A673 (cell line): ENCODE measurements at regions not wholly inside any gene's neighbourhood (a gene's known extent, or its start where the extent isn't known, plus 50 kb on each side); places are given as distances from the start of the nearest gene placed in this dataset.

ENCODE experiments used
- BruUV-seq: library from RNA; stranded (reverse); fragments of 400-500 nt; replicated peaks from 2 replicates; lab custom pipeline; 2021; lab: Mats Ljungman, UMichigan
- CTCF ChIA-PET: fragments of 300-600 bp; sonication (Branson Sonifier 250); formaldehyde crosslinking; loops from one replicate; lab custom pipeline; 2022; ENCODE audit warnings: antibody characterized with exemption; lab: Charles Lee
- POLR2A ChIA-PET: fragments of 300-600 bp; sonication (Branson Sonifier 250); formaldehyde crosslinking; loops from one replicate; lab custom pipeline; 2022; ENCODE audit warnings: antibody characterized with exemption; ENCODE audit not compliant: low non-redundant PET; lab: Charles Lee
- DNase-seq: peaks from one replicate; pipeline ENCODE4 v3.0.0-alpha.2; 2015; ENCODE audit warnings: low spot score
- H3K27ac ChIP-seq: fragments of 200-600 bp; sonication (generic); 2 replicates; pipeline ENCODE4 v1.5.1; 2016; ENCODE audit warnings: mixed run types, low read depth, mild to moderate bottlenecking, mixed read lengths, antibody characterized with exemption, low read length; ENCODE audit not compliant: poor library complexity, severe bottlenecking
- H3K27me3 ChIP-seq: fragments of 200-600 bp; sonication (generic); replicated peaks from 2 replicates; pipeline ENCODE4 v1.6.1; 2017; ENCODE audit warnings: mixed run types, low read depth, mild to moderate bottlenecking, mixed read lengths, antibody characterized with exemption, low read length; ENCODE audit not compliant: insufficient read depth, poor library complexity
- H3K36me3 ChIP-seq: fragments of 200-600 bp; sonication (generic); 2 replicates; pipeline ENCODE4 v1.6.1; 2016; ENCODE audit warnings: mixed run types, mild to moderate bottlenecking, mixed read lengths, antibody characterized with exemption, low read length; ENCODE audit not compliant: insufficient read depth, poor library complexity, severe bottlenecking
- H3K4me1 ChIP-seq: fragments of 200-600 bp; sonication (generic); 2 replicates; pipeline ENCODE4 v1.6.1; 2017; ENCODE audit warnings: mixed run types, mild to moderate bottlenecking, mixed read lengths, antibody characterized with exemption, low read length; ENCODE audit not compliant: insufficient read depth, poor library complexity, severe bottlenecking
- H3K4me3 ChIP-seq: fragments of 200-600 bp; sonication (generic); 2 replicates; pipeline ENCODE4 v1.5.1; 2016; ENCODE audit warnings: low read depth, mixed run types, mild to moderate bottlenecking, mixed read lengths, low read length; ENCODE audit not compliant: poor library complexity, severe bottlenecking
- H3K9me3 ChIP-seq: fragments of 200-600 bp; sonication (generic); 2 replicates; pipeline ENCODE4 v1.6.1; 2016; ENCODE audit warnings: mixed run types, low read depth, mild to moderate bottlenecking, mixed read lengths, antibody characterized with exemption, low read length; ENCODE audit not compliant: poor library complexity, severe bottlenecking
- EZH2 ChIP-seq: fragments of 200-600 bp; sonication (generic); IDR thresholded peaks from 2 replicates; pipeline ENCODE4 v1.6.1; 2017; ENCODE audit warnings: borderline replicate concordance, low read depth, mild to moderate bottlenecking, mixed read lengths, antibody characterized with exemption, low read length; ENCODE audit not compliant: poor library complexity, severe bottlenecking
- intact Hi-C: fragments of 100-400 bp; cut with micrococcal nuclease; formaldehyde crosslinking; loops from one replicate; pipeline ENCODE4 v1.10.0; 2022; ENCODE audit not compliant: unreplicated experiment
- TF ChIP-seq, protein P1 (sequence below): fragments of 300-800, 200-600 bp; sonication (generic); conservative IDR thresholded peaks from 2 replicates; pipeline ENCODE4 v1.5.1; 2017; ENCODE audit warnings: low read depth, mild to moderate bottlenecking, antibody characterized with exemption, low read length, moderate library complexity, mixed read lengths

DNA sequence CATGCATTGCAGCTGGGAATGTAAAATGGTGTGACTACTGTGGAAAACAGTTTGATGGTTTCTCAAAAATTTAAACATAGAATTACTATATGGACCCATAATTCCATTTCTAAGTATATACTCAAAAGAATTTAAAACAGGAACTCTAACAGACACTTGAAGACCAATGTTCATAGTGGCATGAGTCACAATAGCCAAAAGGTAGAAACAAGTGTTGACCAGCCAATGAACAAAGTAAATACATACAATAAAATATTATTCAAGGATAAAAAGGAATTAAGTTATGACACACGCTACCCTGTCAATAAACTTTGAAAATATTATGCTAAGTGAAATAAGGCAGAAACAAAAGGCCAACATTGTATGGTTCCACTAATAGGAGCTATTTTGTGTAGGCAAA is 357.4 kb upstream of the IL12A start:
- Histone ChIP-seq H3K4me1 (no peaks in the 10 kb centered on the region), H3K27ac (no peak overlapping the region), H3K36me3 (no peaks in the 10 kb centered on the region), H3K27me3 (no peaks in the 10 kb centered on the region), H3K9me3 (no peaks in the 10 kb centered on the region), H3K4me3 (no peak overlapping the region)
- intact Hi-C loops, result no loop called here
- no peak for DNase-seq
- BruUV-seq, result no TSS peak
- TF ChIP-seq, protein P1, sequence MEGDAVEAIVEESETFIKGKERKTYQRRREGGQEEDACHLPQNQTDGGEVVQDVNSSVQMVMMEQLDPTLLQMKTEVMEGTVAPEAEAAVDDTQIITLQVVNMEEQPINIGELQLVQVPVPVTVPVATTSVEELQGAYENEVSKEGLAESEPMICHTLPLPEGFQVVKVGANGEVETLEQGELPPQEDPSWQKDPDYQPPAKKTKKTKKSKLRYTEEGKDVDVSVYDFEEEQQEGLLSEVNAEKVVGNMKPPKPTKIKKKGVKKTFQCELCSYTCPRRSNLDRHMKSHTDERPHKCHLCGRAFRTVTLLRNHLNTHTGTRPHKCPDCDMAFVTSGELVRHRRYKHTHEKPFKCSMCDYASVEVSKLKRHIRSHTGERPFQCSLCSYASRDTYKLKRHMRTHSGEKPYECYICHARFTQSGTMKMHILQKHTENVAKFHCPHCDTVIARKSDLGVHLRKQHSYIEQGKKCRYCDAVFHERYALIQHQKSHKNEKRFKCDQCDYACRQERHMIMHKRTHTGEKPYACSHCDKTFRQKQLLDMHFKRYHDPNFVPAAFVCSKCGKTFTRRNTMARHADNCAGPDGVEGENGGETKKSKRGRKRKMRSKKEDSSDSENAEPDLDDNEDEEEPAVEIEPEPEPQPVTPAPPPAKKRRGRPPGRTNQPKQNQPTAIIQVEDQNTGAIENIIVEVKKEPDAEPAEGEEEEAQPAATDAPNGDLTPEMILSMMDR, result no peak
- TF ChIP-seq EZH2, result no peak
- POLR2A ChIA-PET, result no interaction called here
- CTCF ChIA-PET, result no interaction called here

DNA sequence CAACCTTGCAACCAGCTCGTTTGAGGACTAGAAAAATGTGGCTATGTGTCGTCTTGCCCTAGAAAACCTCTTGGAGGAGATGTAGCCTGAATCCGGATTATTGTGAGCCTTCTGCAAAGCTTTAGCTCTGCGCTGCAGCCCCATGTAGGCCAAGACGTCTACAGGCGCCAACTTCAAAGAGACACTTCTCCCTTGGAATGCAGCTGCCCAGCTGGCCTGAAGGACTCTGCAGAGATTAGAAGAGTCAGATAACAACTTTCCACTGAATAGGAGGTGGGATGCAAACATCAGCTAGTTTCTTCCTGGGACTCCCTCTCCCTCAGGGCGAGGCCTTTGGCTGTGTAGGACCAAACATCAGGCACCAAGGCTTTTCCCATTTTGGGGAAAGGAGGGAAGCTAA is 356.5 kb upstream of the IL12A start:
- Histone ChIP-seq H3K9me3 (no peaks in the 10 kb centered on the region), H3K27ac (no peak overlapping the region), H3K4me1 (no peaks in the 10 kb centered on the region), H3K36me3 (no peaks in the 10 kb centered on the region), H3K4me3 (no peak overlapping the region), H3K27me3 (no peaks in the 10 kb centered on the region)
- intact Hi-C loops, result no loop called here
- CTCF ChIA-PET, result no interaction called here
- POLR2A ChIA-PET, result no interaction called here
- no peak for DNase-seq
- TF ChIP-seq, protein P1, result no peak
- no peak for TF ChIP-seq EZH2
- no TSS peak for BruUV-seq

DNA sequence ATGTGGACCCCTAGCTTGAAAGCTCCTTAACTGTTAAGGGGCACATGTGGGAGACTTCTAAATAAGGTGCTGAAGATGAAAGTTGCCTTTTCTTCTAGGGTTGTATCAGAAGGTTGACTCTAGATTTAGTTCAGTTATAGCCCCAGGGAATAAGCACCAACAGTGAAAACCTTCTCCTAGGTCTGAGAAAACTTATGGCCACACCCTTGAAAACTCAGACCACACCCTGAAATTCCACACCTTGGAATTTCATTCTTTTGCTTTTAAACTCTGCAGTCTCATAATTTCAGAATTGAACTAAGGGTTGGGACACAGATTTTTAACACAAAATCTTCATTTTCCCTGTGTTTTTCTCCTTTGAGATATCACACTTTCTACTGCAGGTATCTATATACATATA is 355.8 kb upstream of the IL12A start:
- Histone ChIP-seq H3K27me3 (no peaks in the 10 kb centered on the region), H3K27ac (no peak overlapping the region), H3K4me3 (no peak overlapping the region), H3K9me3 (no peaks in the 10 kb centered on the region), H3K4me1 (no peaks in the 10 kb centered on the region), H3K36me3 (no peaks in the 10 kb centered on the region)
- DNase-seq, result no peak
- CTCF ChIA-PET, result no interaction called here
- TF ChIP-seq, protein P1, result no peak
- TF ChIP-seq EZH2, result no peak
- BruUV-seq, result no TSS peak
- POLR2A ChIA-PET, result no interaction called here
- intact Hi-C loops, result no loop called here
